ENCODE measurements at regions not wholly inside any gene's neighbourhood (a gene's known extent, or its start where the extent isn't known, plus 50 kb on each side); places are given as distances from the start of the nearest gene placed in this dataset.
A peak's percentile ranks its signal among the peaks of the same experiment; 100 is the strongest.

GRCh38 chr18:10053861-10054260 is 140.0 kb downstream of the VAPA start:
- no peak overlapping the region for H3K4me3 Mint-ChIP-seq
- TF ChIP-seq, protein P1, sequence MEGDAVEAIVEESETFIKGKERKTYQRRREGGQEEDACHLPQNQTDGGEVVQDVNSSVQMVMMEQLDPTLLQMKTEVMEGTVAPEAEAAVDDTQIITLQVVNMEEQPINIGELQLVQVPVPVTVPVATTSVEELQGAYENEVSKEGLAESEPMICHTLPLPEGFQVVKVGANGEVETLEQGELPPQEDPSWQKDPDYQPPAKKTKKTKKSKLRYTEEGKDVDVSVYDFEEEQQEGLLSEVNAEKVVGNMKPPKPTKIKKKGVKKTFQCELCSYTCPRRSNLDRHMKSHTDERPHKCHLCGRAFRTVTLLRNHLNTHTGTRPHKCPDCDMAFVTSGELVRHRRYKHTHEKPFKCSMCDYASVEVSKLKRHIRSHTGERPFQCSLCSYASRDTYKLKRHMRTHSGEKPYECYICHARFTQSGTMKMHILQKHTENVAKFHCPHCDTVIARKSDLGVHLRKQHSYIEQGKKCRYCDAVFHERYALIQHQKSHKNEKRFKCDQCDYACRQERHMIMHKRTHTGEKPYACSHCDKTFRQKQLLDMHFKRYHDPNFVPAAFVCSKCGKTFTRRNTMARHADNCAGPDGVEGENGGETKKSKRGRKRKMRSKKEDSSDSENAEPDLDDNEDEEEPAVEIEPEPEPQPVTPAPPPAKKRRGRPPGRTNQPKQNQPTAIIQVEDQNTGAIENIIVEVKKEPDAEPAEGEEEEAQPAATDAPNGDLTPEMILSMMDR (conservative IDR thresholded peaks at IDR 0.05): no peak
- H3K36me3 Mint-ChIP-seq: no peaks in the 10 kb centered on the region
- peaks cover 20% of the 10 kb centered on the region for H3K4me1 Mint-ChIP-seq (ENCODE audit: unreplicated experiment)
- no peaks in the 10 kb centered on the region for H3K27me3 Mint-ChIP-seq
- DNase-seq (ENCODE audit: extremely low spot score, unreplicated experiment): no peak
- H3K27ac Mint-ChIP-seq: no peak overlapping the region
- no peaks in the 10 kb centered on the region for H3K9me3 Mint-ChIP-seq

GRCh38 chr18:10054366-10054765 is 140.6 kb downstream of the VAPA start:
- Mint-ChIP-seq H3K4me1 (ENCODE audit: unreplicated experiment) (peaks cover 21% of the 10 kb centered on the region), H3K36me3 (no peaks in the 10 kb centered on the region), H3K27me3 (no peaks in the 10 kb centered on the region), H3K9me3 (no peaks in the 10 kb centered on the region), H3K4me3 (no peak overlapping the region), H3K27ac (no peak overlapping the region)
- DNase-seq (ENCODE audit: extremely low spot score, unreplicated experiment): no peak
- TF ChIP-seq, protein P1 (conservative IDR thresholded peaks at IDR 0.05): no peak

GRCh38 chr18:10055125-10055750 is 141.4 kb downstream of the VAPA start:
- Mint-ChIP-seq H3K9me3 (no peaks in the 10 kb centered on the region), H3K4me3 (no peak overlapping the region), H3K27ac (no peak overlapping the region), H3K36me3 (no peaks in the 10 kb centered on the region), H3K4me1 (ENCODE audit: unreplicated experiment) (peaks cover 30% of the 10 kb centered on the region), H3K27me3 (no peaks in the 10 kb centered on the region)
- DNase-seq (ENCODE audit: extremely low spot score, unreplicated experiment): no peak
- TF ChIP-seq, protein P1 (conservative IDR thresholded peaks at IDR 0.05): no peak

GRCh38 chr18:10056506-10056905 is 142.7 kb downstream of the VAPA start:
- no peak overlapping the region for H3K4me3 Mint-ChIP-seq
- no peaks in the 10 kb centered on the region for H3K27me3 Mint-ChIP-seq
- no peaks in the 10 kb centered on the region for H3K9me3 Mint-ChIP-seq
- no peak for DNase-seq (ENCODE audit: extremely low spot score, unreplicated experiment)
- peaks cover 42% of the 10 kb centered on the region for H3K4me1 Mint-ChIP-seq (ENCODE audit: unreplicated experiment)
- TF ChIP-seq, protein P1 (conservative IDR thresholded peaks at IDR 0.05): no peak
- no peaks in the 10 kb centered on the region for H3K36me3 Mint-ChIP-seq
- no peak overlapping the region for H3K27ac Mint-ChIP-seq

GRCh38 chr18:10057401-10057893 is 143.6 kb downstream of the VAPA start:
- Mint-ChIP-seq H3K27ac (peak overlapping the region; percentile 13), H3K9me3 (no peaks in the 10 kb centered on the region), H3K4me3 (no peak overlapping the region), H3K36me3 (no peaks in the 10 kb centered on the region), H3K27me3 (no peaks in the 10 kb centered on the region), H3K4me1 (ENCODE audit: unreplicated experiment) (peaks cover 51% of the 10 kb centered on the region)
- TF ChIP-seq, protein P1 (conservative IDR thresholded peaks at IDR 0.05): no peak
- DNase-seq (ENCODE audit: extremely low spot score, unreplicated experiment): no peak

Data from type B pancreatic cell (in vitro differentiated cells).